ENCODE measurements at regions not wholly inside any gene's neighbourhood (a gene's known extent, or its start where the extent isn't known, plus 50 kb on each side); places are given as distances from the start of the nearest gene placed in this dataset.

GRCh38 chrX:20637351-20637750 is 370.6 kb upstream of the RPS6KA3 start (continued):
- TF ChIP-seq CTCF (IDR thresholded peaks at IDR 0.05) (no peak), ERG (CRISPR knock-in tag; IDR thresholded peaks at IDR 0.05) (no peak), ZNF232 (CRISPR knock-in tag; IDR thresholded peaks at IDR 0.05) (no peak), ATF6 (CRISPR knock-in tag; IDR thresholded peaks at IDR 0.05) (no peak), CDX4 (CRISPR knock-in tag; IDR thresholded peaks at IDR 0.05; ENCODE audit: borderline replicate concordance) (no peak), USF2 (CRISPR knock-in tag; IDR thresholded peaks at IDR 0.05) (no peak)

GRCh38 chrX:20633451-20633850 is 366.7 kb upstream of the RPS6KA3 start:
- H3K4me1 Mint-ChIP-seq, result no peaks in the 10 kb centered on the region
- no peaks in the 10 kb centered on the region for H3K27me3 Mint-ChIP-seq (ENCODE audit: low read depth)
- no peaks in the 10 kb centered on the region for H3K9me3 Mint-ChIP-seq
- POLR2A ChIA-PET, result no interaction called here
- H3K36me3 Mint-ChIP-seq, result no peaks in the 10 kb centered on the region
- H3K27ac Mint-ChIP-seq, result no peak overlapping the region
- DNase-seq (ENCODE audit: low spot score) (no peak), ATAC-seq (no peak)
- H3K4me3 Mint-ChIP-seq, result no peak overlapping the region
- CTCF ChIA-PET, result no interaction called here
- TF ChIP-seq ZNF425 (CRISPR knock-in tag; conservative IDR thresholded peaks at IDR 0.05), result no peak
- TF ChIP-seq ERG (CRISPR knock-in tag; IDR thresholded peaks at IDR 0.05), result no peak
- no peak for TF ChIP-seq AFF4 (CRISPR knock-in tag; IDR thresholded peaks at IDR 0.05; ENCODE audit: borderline replicate concordance)
- TF ChIP-seq FOXJ3 (CRISPR knock-in tag; IDR thresholded peaks at IDR 0.05; ENCODE audit: borderline replicate concordance), result no peak
- TF ChIP-seq FOXP1 (CRISPR knock-in tag; IDR thresholded peaks at IDR 0.05; ENCODE audit: borderline replicate concordance), result no peak
- no peak for TF ChIP-seq TEAD1 (CRISPR knock-in tag; IDR thresholded peaks at IDR 0.05)
- TF ChIP-seq GABPB1 (CRISPR knock-in tag; IDR thresholded peaks at IDR 0.05), result no peak
- TF ChIP-seq PREB (CRISPR knock-in tag; IDR thresholded peaks at IDR 0.05; ENCODE audit: borderline replicate concordance), result no peak
- no peak for TF ChIP-seq ZBTB21 (CRISPR knock-in tag; IDR thresholded peaks at IDR 0.05; ENCODE audit: borderline replicate concordance)
- TF ChIP-seq E2F5 (CRISPR knock-in tag; IDR thresholded peaks at IDR 0.05), result no peak

All from WTC11 (cell line).